ENCODE measurements at regions not wholly inside any gene's neighbourhood (a gene's known extent, or its start where the extent isn't known, plus 50 kb on each side); places are given as distances from the start of the nearest gene placed in this dataset.
"Not testable (repeated sequence)": the region's sequence is repeated elsewhere in the genome, so short reads cannot be mapped to it uniquely, and the experiment has no call there.

DNA sequence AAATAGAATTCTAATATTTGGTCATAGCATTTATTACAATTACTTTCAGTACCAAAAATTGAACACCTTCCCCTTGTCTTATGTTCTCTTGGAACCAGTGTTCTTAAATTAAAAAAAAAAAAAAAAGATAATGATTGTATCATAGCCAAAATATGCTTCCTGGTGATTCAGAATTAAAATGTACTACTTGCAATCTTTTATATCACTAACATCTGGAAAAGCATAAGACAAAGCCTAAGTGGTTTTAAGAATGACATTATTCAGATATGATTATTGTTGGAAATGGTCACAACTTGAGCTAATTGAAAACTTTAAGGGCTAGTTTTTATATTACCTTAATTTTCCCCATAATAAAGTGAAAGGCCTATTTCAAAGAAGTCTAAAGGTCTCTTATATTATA lies 493.3 kb upstream of the MARCKS start:
- Histone ChIP-seq H3K9me3 (ENCODE audit: low read depth, low read length) (no peaks in the 10 kb centered on the region), H3K4me1 (ENCODE audit: insufficient read depth, low read length) (no peaks in the 10 kb centered on the region), H3K27me3 (ENCODE audit: insufficient read depth, low read length) (no peaks in the 10 kb centered on the region), H3K4me3 (ENCODE audit: low read length) (no peak overlapping the region)

DNA sequence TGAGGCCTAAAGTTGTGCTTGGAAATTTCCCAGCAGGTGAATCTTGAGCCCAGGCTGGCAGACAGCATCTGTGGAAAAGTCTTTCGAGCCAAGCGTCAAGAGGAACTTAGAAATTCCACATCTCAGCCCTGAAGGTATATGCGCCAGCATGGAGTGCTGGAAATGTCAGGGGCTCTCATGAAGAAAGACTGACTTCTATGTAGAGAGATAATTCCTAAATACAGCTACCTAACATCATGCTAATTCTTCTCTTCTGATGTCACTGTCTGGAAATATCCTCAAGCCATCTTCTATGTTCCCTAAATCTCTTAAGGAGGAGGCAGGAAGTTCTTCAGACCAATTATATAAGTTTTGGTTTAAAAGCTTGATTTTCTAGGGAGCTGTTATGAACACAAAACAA lies 492.4 kb upstream of the MARCKS start:
- Histone ChIP-seq H3K9me3 (ENCODE audit: low read depth, low read length) (no peaks in the 10 kb centered on the region), H3K27me3 (ENCODE audit: insufficient read depth, low read length) (no peaks in the 10 kb centered on the region), H3K4me1 (ENCODE audit: insufficient read depth, low read length) (no peaks in the 10 kb centered on the region), H3K4me3 (ENCODE audit: low read length) (no peak overlapping the region)

DNA sequence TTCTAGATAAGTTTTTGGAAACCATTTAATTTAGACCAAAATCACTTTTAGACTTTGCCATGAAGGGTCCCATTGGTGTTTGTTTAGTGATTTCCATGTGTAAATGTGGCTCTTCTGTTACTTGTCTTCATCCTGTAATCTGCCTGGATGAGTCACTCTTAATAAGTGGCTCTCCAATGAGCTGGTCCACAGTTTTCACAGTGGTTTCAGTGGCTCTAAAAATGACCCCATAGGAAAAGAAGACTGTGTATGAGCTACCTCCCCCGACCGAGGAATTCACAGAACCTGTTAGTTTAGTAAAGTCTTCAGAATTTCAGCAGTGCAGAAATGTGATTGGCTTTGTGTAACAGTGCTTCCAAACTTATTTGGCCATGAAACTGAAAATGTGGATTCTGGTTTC lies 492.0 kb upstream of the MARCKS start:
- Histone ChIP-seq H3K4me3 (ENCODE audit: low read length) (no peak overlapping the region), H3K9me3 (ENCODE audit: low read depth, low read length) (no peaks in the 10 kb centered on the region), H3K27me3 (ENCODE audit: insufficient read depth, low read length) (no peaks in the 10 kb centered on the region), H3K4me1 (ENCODE audit: insufficient read depth, low read length) (no peaks in the 10 kb centered on the region)

DNA sequence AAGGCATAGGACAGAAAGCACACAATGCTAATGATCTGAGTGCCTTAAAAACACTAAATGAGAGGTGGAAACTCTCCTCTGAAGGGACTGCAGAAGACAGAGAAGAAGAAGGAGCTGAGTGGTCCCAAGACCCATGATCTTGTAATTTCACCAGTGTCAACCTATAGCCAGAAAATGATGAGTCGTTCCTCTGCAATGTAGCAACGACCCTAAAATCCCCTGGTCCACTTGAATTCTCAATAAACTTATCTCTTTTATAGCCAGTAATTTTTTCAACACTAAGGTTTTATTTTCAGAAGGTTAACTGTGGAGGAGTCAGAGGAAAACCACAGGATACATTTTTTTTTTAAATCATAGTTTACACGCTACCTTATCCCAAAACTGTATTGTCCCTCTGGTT lies 490.6 kb upstream of the MARCKS start:
- H3K4me1 ChIP-seq (ENCODE audit: insufficient read depth, low read length): no peaks in the 10 kb centered on the region

DNA sequence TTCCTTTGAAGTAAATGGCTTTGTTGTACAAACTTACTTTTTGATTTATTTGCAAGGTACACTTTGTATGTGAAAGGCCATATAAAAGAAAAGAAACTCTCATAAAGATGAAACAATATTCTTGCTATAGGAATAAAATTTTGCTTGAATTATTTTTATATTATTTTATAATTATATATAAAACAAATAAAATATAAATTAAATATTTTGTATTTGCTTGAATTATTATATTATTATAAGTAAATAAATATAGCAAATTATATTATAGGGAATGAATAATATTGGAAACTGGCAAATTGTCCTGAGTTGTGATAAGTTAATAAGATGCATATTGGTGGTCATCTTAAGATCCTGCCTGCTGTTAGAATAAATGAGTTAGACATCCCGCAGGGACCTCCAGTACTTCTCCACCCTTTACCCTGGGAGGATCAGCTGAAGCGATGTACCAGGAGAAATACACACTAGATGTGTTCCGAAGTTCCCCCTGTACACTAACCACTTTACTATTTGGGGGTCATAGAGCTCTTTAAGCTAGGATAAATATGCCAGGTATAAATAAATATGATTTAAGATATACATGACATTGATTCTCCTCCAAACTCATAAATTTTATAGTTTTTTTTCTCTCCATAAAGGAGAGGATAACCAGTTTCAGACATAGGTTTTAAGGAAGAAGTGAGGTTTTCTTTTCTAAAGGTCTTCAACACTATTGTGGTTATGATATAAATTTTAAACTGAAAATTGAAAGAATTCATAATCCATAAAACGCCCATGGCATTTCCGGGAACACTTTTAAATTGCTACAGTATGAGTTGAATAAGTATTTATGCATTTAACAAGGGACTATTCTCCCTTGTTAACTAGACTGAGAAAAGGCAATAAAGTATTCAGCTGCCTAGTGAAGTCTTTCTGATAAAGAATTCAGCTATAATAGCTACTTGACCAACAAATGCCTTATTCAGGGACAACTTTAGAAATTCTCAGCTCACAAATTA lies 486.3 kb upstream of the MARCKS start:
- H3K27me3 ChIP-seq (ENCODE audit: insufficient read depth, low read length): no peaks in the 10 kb centered on the region
- no peaks in the 10 kb centered on the region for H3K9me3 ChIP-seq (ENCODE audit: low read depth, low read length)
- no peak overlapping the region for H3K4me3 ChIP-seq (ENCODE audit: low read length)
- H3K4me1 ChIP-seq (ENCODE audit: insufficient read depth, low read length): no peaks in the 10 kb centered on the region

More for the DNA sequence above, 490.6 kb upstream of the MARCKS start:
- Histone ChIP-seq H3K4me3 (ENCODE audit: low read length) (no peak overlapping the region), H3K9me3 (ENCODE audit: low read depth, low read length) (no peaks in the 10 kb centered on the region), H3K27me3 (ENCODE audit: insufficient read depth, low read length) (no peaks in the 10 kb centered on the region)

DNA sequence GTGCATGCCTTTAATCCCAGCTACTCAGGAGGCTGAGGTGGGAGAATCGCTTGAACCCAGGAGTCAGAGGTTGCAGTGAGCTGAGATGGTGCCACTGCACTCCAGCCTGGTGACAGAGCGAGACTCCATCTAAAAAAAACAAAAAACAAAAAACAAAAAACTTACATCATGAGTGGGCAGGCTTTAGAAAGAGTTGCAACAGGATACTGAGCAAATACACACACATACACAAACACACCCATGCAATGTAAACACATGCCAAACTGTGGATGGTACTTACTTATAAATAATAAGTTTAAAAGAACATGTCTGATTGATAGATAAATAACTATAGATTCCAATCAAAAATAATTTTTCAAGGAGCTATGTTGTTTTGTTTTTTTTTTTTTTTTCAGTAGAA lies 481.7 kb upstream of the MARCKS start:
- H3K27me3 ChIP-seq (ENCODE audit: insufficient read depth, low read length); H3K9me3 ChIP-seq (ENCODE audit: low read depth, low read length); H3K4me3 ChIP-seq (ENCODE audit: low read length); H3K4me1 ChIP-seq (ENCODE audit: insufficient read depth, low read length): not testable (repeated sequence)

DNA sequence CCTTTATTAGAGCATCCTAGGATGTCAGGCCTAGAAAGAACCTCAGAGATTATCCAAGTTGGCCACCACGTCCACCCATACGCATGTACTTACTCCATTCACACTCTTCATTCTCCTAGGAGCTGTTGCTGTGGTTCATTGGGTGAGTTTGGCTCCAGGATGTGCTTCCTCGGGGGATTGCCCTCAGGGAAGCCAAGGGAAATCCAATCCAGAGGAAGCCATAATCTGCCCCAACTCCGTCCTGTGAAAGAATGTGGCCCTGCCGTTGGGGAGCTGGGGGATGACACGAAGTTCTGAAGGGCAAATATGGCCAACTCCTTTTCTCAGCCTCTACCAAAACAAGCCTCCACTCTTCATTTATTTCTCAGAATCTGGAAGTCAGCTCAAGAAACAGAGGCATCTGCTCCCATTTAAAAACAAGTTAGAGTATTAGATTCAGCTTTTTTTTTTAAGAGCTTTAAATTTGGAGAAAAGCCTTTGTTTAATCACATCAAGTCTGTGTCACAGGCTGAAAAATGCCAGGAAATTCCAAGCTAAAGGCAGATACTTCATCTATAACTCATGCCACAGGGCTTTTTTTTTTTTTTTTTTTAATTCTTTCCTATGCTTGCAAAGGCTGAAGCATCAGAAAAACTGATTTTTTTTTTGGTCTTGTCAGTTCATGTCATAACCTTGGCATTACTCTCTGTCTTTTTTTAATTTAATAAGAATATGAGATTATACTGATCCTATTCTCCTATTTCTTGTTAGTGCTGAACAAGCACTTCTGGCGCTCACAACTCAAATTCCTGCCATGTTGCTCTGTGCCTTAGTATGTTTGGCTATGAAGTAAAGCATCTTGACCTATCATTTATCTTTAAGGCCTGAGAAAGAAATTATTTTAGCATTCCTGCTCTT lies 480.9 kb upstream of the MARCKS start:
- Histone ChIP-seq H3K4me3 (ENCODE audit: low read length) (no peak overlapping the region), H3K4me1 (ENCODE audit: insufficient read depth, low read length) (no peaks in the 10 kb centered on the region), H3K9me3 (ENCODE audit: low read depth, low read length) (no peaks in the 10 kb centered on the region), H3K27me3 (ENCODE audit: insufficient read depth, low read length) (no peaks in the 10 kb centered on the region)

DNA sequence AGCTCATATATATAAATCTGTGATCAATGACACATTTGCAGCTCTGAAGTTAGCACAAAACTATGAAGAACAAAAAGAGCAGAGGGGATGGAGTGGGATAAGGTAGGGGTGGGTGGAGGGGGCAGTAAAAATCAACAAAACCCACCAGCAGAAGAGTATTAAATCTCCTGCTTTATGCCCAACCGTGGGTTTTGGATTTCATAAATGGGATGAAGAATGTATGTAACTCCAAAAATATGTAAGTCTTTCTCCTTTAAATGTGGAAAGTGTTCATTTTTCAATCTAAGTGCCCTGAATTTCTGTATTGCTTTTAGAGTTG lies 480.3 kb upstream of the MARCKS start:
- H3K9me3 ChIP-seq (ENCODE audit: low read depth, low read length): no peaks in the 10 kb centered on the region
- no peaks in the 10 kb centered on the region for H3K27me3 ChIP-seq (ENCODE audit: insufficient read depth, low read length)
- no peaks in the 10 kb centered on the region for H3K4me1 ChIP-seq (ENCODE audit: insufficient read depth, low read length)
- H3K4me3 ChIP-seq (ENCODE audit: low read length): no peak overlapping the region

DNA sequence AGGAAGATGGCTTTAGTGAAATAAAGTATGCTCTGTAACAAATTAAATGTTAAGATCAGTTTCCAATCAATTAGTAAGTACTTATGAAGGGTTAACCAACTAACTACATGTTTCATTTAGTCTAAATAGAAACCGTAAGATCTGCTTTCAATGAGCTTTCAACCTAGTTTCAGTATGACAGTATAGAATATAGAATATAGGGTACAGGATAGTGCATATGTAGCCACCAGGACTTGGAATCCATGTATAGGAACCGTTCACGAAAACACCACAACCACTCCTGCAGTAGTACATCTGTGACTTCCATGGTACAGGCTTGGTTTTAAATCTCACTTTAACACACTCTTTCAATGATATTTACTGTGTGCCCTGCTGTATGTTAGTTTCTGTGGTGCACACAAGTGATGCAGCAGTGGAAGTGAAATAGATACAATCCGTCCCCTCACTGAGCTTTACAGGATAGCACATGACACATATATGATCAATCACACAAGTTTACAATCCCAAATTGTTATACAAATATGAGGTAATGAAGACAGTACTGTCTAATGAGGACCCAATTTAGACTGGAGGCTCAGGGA lies 479.7 kb upstream of the MARCKS start:
- no peaks in the 10 kb centered on the region for H3K4me1 ChIP-seq (ENCODE audit: insufficient read depth, low read length)
- H3K4me3 ChIP-seq (ENCODE audit: low read length): no peak overlapping the region
- H3K27me3 ChIP-seq (ENCODE audit: insufficient read depth, low read length): no peaks in the 10 kb centered on the region
- no peaks in the 10 kb centered on the region for H3K9me3 ChIP-seq (ENCODE audit: low read depth, low read length)

DNA sequence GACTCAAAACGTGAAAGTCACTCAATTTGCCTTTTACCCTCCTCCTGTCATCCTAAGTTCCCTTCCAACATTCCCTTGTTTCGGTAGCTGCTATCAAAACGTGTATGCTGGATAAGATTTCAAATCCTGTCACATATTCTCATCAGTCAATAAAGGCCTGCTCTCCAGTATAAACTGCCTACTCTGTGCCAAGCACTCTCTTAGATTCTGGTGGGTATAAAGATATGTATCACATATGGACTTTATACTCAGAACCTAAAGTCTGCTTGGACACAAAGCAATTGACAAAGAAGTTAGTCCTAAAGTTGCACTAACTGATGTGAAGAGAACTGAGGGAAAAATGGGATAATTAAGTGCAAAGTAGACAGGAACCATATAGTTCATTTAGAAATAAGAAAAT lies 476.6 kb upstream of the MARCKS start:
- no peaks in the 10 kb centered on the region for H3K9me3 ChIP-seq (ENCODE audit: low read depth, low read length)
- no peak overlapping the region for H3K4me3 ChIP-seq (ENCODE audit: low read length)
- H3K4me1 ChIP-seq (ENCODE audit: insufficient read depth, low read length): no peaks in the 10 kb centered on the region
- H3K27me3 ChIP-seq (ENCODE audit: insufficient read depth, low read length): no peaks in the 10 kb centered on the region

DNA sequence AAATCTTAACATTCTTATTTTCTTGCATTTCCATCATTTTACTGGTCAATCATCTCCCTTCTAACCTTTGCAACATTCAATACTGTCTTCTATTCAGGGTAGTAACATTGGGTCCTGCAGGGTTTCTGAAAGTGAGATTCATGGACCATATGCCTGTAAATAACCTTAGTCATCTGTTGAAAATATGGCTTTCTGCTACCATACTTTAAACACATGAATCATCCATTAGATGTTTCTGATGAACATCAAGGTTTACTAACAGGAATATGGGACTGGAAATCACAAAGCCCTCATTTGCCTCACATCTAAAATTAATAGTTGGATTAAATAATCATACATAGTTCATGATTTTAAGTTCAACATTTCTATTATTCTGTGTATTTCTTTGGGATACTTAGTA lies 475.9 kb upstream of the MARCKS start:
- no peak overlapping the region for H3K4me3 ChIP-seq (ENCODE audit: low read length)
- H3K27me3 ChIP-seq (ENCODE audit: insufficient read depth, low read length): no peaks in the 10 kb centered on the region
- no peaks in the 10 kb centered on the region for H3K9me3 ChIP-seq (ENCODE audit: low read depth, low read length)
- no peaks in the 10 kb centered on the region for H3K4me1 ChIP-seq (ENCODE audit: insufficient read depth, low read length)

DNA sequence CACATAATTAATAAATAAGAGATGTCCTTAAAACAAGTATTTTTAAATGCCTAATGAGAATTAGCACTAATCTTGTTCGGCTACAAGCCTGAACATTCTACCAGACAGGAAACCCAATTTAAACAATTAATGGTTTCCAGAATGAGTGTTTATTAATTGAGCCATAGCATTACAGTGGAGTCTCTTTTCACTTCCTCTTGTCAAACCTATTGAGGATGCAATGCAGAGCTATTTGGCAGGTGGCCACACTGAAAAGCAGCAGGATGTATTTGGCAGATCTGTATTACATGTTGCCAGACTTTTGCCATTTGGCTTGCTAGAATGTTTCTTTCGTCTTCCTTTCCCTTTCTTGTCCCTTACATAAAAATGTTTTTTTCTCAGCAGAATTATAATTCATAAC lies 475.2 kb upstream of the MARCKS start:
- Histone ChIP-seq H3K9me3 (ENCODE audit: low read depth, low read length) (no peaks in the 10 kb centered on the region), H3K4me3 (ENCODE audit: low read length) (no peak overlapping the region), H3K27me3 (ENCODE audit: insufficient read depth, low read length) (no peaks in the 10 kb centered on the region), H3K4me1 (ENCODE audit: insufficient read depth, low read length) (no peaks in the 10 kb centered on the region)

DNA sequence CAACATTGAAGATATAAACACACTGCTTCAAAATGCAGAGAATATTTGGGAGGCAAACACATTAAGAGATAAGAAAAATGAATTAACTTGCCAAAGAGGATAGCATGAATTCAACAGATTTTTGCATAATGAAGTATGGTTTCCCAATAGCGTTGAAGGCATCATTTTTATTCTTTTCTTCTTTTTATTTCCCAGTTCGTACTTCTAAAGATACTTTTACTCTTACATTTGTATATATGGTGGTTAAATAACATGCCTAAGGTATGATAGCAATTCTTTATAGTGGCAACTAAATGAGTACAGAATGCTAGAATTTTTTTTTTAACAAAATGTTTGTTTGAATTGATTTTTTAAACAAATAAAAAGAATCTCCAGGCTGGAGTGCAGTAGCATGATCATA lies 473.4 kb upstream of the MARCKS start:
- Histone ChIP-seq H3K4me1 (ENCODE audit: insufficient read depth, low read length) (no peaks in the 10 kb centered on the region), H3K9me3 (ENCODE audit: low read depth, low read length) (no peaks in the 10 kb centered on the region), H3K27me3 (ENCODE audit: insufficient read depth, low read length) (no peaks in the 10 kb centered on the region), H3K4me3 (ENCODE audit: low read length) (no peak overlapping the region)

DNA sequence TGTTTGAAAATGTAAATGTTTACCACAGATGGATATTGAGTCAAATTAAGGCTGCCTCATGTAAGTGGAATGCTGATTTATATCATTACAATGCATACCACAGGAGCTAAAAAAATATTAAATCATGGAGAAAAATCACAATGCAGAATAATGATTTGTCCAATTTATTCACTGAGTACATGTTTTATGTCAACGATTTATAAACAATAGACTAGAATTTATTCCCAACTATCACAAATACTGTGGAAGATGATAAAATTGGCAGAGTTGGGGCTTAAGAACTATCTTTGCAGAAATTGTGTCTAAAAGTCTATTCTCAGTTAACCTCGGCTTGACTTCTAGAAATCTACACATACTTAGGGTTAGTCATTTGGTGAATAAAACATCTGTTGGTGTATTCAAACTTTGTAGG lies 472.1 kb upstream of the MARCKS start:
- Histone ChIP-seq H3K9me3 (ENCODE audit: low read depth, low read length) (no peaks in the 10 kb centered on the region), H3K27me3 (ENCODE audit: insufficient read depth, low read length) (no peaks in the 10 kb centered on the region), H3K4me3 (ENCODE audit: low read length) (no peak overlapping the region), H3K4me1 (ENCODE audit: insufficient read depth, low read length) (no peaks in the 10 kb centered on the region)

DNA sequence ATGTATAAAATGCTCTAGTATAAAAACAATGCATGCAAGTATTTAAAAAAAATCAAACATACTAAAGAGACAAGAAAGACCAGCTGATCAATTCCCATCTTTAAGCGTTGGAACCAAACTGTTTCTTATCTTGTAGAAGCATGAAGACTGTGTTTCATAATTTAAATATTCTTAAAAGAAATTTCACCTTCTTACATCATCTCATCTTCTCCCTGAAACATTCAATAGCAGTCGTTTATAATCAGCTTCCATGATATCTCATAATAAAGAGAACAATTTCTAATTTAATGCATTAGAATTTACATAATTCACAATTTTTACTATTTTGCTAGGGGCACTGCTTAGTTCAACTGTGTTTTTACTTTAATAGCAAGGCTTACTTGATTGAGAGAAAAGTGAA lies 468.1 kb upstream of the MARCKS start:
- no peaks in the 10 kb centered on the region for H3K4me1 ChIP-seq (ENCODE audit: insufficient read depth, low read length)
- H3K9me3 ChIP-seq (ENCODE audit: low read depth, low read length): no peaks in the 10 kb centered on the region
- H3K27me3 ChIP-seq (ENCODE audit: insufficient read depth, low read length): no peaks in the 10 kb centered on the region
- no peak overlapping the region for H3K4me3 ChIP-seq (ENCODE audit: low read length)
